Brain microvascular endothelial cell (primary cell): ENCODE measurements at regions not wholly inside any gene's neighbourhood (a gene's known extent, or its start where the extent isn't known, plus 50 kb on each side); places are given as distances from the start of the nearest gene placed in this dataset.

Source experiments
- DNase-seq: peaks from one replicate; pipeline ENCODE4 v3.0.0-alpha.2; 2020
- H3K27ac ChIP-seq: fragments of 250-450 bp; sonication (Bioruptor Pico); 2 replicates; pipeline ENCODE4 v1.5.1; 2020; ENCODE audit warnings: mild to moderate bottlenecking, moderate library complexity
- H3K27me3 ChIP-seq: fragments of 250-450 bp; sonication (Bioruptor Pico); replicated peaks from 2 replicates; pipeline ENCODE4 v1.5.1; 2020; ENCODE audit warnings: mild to moderate bottlenecking
- H3K36me3 ChIP-seq: fragments of 250-450 bp; sonication (Bioruptor Pico); replicated peaks from 2 replicates; pipeline ENCODE4 v1.5.1; 2020; ENCODE audit warnings: mild to moderate bottlenecking
- H3K4me3 ChIP-seq: 2 replicates; pipeline ENCODE4 v1.5.1; 2011; ENCODE audit warnings: low read depth, mild to moderate bottlenecking, control low read depth, low read length, moderate library complexity
- CTCF ChIP-seq: IDR thresholded peaks from 2 replicates; pipeline ENCODE4 v1.5.1; 2011; ENCODE audit warnings: low read depth, mild to moderate bottlenecking, moderate library complexity, low read length, control low read depth, inconsistent platforms; ENCODE audit errors: missing control alignments
- in situ Hi-C: cut with HindIII; loops from 2 replicates; pipeline ENCODE4 v1.10.0; 2017; ENCODE audit warnings: low sequenced_read_pairs, low pct_ligation_motif_present

- no peak overlapping the region for H3K27ac ChIP-seq
- H3K36me3 ChIP-seq, result no peaks in the 10 kb centered on the region
- H3K27me3 ChIP-seq, result no peaks in the 10 kb centered on the region
- H3K4me3 ChIP-seq, result no peak overlapping the region
- TF ChIP-seq CTCF, result no peak
- in situ Hi-C loops, result no loop called here
- no peak for DNase-seq
Observed at GRCh38 chr6:140641412-140641811, 1267.0 kb upstream of the CITED2 start.

- no peak overlapping the region for H3K27ac ChIP-seq
- in situ Hi-C loops, result no loop called here
- H3K27me3 ChIP-seq, result no peaks in the 10 kb centered on the region
- TF ChIP-seq CTCF, result no peak
- H3K36me3 ChIP-seq, result no peaks in the 10 kb centered on the region
- DNase-seq, result no peak
- H3K4me3 ChIP-seq, result no peak overlapping the region
Observed at GRCh38 chr6:140636908-140637402, 1262.5 kb upstream of the CITED2 start.

GRCh38 chr6:140636271-140636907 is 1261.9 kb upstream of the CITED2 start:
- DNase-seq, result no peak
- no peak overlapping the region for H3K27ac ChIP-seq
- no peak for TF ChIP-seq CTCF
- no peak overlapping the region for H3K4me3 ChIP-seq
- H3K36me3 ChIP-seq, result no peaks in the 10 kb centered on the region
- H3K27me3 ChIP-seq, result no peaks in the 10 kb centered on the region
- in situ Hi-C loops, result no loop called here

- no peak for TF ChIP-seq CTCF
- no peak overlapping the region for H3K27ac ChIP-seq
- no peaks in the 10 kb centered on the region for H3K27me3 ChIP-seq
- no peaks in the 10 kb centered on the region for H3K36me3 ChIP-seq
- H3K4me3 ChIP-seq, result no peak overlapping the region
- in situ Hi-C loops, result no loop called here
- DNase-seq, result no peak
Observed at GRCh38 chr6:140627002-140627401, 1252.6 kb upstream of the CITED2 start.

GRCh38 chr6:140623498-140623897 is 1249.0 kb upstream of the CITED2 start:
- peak overlapping the region; percentile 37 for H3K27ac ChIP-seq
- no peaks in the 10 kb centered on the region for H3K27me3 ChIP-seq
- no peak for TF ChIP-seq CTCF
- no peak overlapping the region for H3K4me3 ChIP-seq
- in situ Hi-C loops, result no loop called here
- DNase-seq, result peak; percentile 50
- no peaks in the 10 kb centered on the region for H3K36me3 ChIP-seq

GRCh38 chr6:140620496-140620895 is 1246.0 kb upstream of the CITED2 start:
- Histone ChIP-seq H3K4me3 (no peak overlapping the region), H3K36me3 (no peaks in the 10 kb centered on the region), H3K27me3 (no peaks in the 10 kb centered on the region), H3K27ac (no peak overlapping the region)
- TF ChIP-seq CTCF, result no peak
- in situ Hi-C loops, result no loop called here
- DNase-seq, result no peak
